GM18519 (cell line): ENCODE measurements at regions not wholly inside any gene's neighbourhood (a gene's known extent, or its start where the extent isn't known, plus 50 kb on each side); places are given as distances from the start of the nearest gene placed in this dataset.

Experiments used
- ATAC-seq: cut with Tn5 transposase; IDR thresholded peaks from one replicate; pipeline ENCODE4 v1.9.1; 2021; ENCODE audit warnings: mild to moderate bottlenecking, moderate library complexity; ENCODE audit not compliant: unreplicated experiment, low FRiP score

DNA sequence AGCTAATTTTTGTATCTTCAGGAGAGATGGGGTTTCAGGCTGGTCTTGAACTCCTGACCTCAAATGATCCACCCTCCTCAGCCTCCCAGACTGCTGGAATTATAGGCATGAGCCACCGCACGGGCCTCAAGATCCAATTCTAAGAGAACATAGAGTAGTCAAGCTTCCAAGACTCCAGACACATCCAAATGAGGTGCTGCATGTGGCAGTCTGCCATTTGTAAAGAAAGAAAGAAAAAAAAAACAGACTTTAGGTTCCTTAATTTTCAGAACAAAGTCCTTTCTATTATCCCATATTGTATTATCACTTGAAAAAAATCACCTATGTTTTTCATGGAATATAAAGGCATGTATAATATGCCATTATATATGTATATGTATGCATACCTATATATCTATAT lies 2104.5 kb downstream of the MAT2B start:
- no peak for ATAC-seq

DNA sequence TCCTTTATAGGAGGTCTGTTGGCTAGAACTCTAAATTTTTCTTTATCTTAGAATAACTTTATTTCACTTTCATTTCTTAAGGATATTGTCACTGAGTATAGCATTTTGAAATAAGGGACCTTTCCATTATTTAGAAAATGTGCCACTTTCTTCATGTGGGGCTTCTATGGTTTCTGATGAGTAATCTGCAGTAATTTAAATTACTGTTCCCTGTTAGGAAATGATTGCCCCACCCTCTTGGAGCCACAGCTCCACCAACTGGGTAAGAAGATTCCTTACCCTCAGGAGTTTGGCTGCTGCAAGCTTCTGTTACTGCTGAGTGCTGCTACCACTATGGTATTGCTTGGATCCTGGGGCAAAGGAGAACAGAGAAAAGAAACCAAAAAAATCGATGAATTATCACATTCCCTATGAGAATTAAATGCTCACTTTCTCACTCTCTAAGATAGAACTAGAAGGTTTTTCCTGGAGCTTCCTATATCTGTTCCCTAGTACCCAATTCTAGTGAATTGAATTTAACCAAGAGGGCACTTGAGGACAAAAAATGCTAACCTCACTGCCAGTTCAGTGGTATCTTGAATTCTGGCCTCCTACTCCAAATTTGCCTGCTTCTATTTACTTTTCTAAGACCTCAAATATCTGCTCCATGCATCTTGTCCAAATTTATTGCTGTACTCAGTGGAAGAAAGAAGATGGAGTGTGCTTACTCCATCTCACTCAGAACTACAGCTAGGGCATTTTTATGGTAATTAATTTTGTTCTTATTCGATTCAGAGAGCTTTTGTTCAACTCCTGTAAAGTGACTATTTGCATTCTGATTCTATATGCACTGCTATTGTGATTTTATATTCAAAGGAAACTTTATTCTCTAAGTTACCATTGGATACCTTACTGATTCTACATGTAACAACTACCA lies 2111.3 kb downstream of the MAT2B start:
- ATAC-seq: no peak

DNA sequence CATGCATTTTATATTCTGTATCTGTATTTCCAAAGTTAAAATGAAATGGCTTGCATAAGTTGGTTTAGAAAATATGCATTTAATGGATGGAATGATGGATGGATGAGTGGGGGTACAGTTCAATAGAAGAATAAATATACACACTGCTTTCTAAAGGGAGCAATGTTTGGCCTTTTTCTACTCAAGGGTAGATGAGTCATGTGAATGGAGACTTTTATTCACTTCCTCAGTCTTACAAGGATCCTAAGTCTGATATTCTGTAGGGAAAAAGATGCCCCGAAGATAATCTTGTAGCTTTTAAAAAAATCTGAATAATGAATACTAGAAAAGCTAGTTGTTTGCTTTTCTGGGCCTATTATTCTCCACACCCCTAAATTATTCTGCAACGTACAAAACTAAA lies 2112.1 kb downstream of the MAT2B start:
- ATAC-seq: no peak

DNA sequence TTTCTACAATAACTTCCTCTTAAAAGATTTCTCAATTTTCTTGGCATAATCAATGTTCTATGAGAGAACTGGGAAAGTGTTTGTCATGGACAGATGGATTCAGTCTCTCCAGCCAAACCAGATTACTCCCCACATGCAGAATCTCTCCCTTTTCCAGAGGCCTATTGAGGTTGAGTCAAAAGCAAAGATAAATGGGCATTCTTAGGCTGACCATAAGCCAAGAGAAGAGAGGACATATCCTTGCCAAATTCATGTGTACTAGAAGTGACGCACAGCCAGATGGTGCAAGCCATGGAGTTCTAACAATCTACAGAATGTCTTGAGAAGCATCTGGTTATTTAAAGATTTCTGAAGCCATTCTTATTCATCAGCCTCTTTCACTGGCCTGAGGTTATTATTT lies 2115.0 kb downstream of the MAT2B start:
- no peak for ATAC-seq

DNA sequence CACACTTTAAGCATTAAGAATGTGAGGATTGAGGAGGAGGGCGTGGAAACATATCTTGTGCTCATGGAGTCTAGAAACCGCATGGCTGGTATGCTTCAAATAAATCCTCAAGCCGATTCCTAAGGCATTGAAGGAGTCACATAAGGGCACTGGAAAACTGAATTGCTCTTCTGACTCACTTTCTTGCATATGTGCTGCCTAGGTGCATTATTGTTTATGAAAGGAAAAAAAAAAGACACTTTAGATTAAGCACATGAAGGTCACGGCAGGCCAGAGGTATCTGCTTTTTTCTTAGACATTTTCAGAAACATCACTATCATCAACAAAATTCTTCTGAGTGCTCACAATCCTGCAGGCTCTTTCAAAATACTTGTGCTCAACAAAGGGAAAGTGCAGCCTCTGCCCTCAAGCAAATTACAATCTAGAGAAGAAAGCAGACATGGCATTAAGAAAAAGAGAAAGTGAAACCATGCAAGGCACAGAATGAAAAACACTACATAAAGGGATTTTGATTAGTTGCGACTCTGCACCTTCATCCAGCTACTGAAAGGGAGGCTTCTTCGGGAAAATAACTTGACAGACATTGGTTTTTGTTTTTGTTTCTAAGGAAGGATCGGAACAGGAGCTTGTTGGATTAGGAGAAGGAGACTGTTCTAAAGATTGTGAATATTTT lies 2117.6 kb downstream of the MAT2B start:
- no peak for ATAC-seq

DNA sequence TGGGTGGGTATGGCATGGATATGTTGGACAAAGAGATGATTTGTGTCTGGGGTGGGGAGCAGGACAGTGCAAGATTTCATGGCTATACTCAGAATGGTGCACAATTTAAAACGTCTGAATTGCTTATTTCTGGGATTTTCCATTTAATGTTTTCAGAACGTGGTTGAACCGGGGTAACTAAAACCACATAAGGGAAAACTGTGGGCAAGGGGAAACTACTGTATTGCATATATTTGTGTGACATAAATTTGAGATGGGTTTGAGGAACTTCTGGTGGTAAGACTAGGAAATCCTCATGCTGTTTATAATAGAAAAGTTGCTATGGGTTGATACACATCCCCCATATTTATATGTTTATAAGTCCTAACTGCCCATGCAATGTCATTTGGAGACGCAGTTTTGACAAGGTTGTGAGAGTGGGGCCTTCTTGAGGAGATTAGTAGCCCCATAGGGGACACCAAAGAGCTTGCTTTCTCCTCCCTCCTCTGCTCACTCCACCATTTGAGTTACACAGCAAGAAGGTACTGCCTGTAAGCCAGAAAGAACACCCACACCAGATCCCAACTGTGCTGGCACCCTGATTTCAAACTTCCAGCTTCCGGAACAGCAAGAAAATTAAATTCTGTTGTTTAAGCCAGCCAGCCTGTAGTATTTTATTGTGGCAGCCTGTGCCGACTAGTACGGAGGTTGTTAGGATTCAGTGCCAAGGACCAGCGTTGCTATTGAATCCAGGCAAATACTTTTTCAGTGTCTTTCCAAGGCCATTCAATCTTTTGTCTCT lies 2118.9 kb downstream of the MAT2B start:
- no peak for ATAC-seq

DNA sequence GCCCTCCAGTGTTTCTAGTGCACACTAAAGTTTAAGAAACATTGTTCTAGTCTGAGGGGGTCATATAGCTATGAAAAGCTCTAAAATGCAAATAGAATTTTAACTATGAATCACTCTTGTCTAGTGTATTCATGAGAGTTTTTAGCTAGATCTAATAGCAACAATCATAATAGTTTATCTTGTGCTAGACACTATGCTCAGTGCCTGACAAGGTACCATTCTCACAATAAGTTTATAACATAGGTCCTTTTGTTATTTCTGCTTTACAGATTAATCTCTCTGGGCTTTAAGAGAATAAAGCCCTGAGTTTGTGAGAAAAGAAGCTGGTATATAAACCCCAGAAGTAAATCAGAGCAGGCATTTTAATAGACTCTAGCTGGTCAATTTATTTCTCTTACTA lies 2120.7 kb downstream of the MAT2B start:
- ATAC-seq: no peak

DNA sequence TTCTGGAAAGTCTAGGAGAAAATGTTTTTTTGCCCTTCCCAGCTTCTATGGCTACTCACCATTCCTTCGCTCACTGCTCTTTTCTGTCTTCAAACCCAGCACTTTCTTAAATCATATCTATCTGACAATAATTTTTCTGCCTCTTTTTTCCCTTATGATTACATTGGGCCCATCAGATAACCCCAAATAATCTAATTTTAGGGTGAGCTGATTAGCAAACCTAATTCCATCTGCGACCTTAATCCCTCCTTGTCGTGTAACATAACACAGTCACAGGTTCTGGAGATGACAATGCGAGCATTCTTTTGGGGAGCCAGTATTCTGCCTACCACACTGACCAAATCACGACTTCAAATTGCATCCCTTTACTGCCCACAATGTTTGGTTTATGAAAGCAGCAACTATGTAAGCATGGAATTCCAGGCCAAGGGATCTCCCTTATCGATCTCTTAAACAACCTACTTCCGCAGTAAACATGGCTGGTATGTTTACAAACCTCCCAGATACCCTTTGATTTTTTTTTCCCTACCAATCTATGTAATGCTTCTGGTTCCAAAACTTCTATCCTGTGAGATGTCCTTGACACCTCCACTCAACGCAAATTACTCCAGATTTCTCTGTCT lies 2122.2 kb downstream of the MAT2B start:
- ATAC-seq: no peak

DNA sequence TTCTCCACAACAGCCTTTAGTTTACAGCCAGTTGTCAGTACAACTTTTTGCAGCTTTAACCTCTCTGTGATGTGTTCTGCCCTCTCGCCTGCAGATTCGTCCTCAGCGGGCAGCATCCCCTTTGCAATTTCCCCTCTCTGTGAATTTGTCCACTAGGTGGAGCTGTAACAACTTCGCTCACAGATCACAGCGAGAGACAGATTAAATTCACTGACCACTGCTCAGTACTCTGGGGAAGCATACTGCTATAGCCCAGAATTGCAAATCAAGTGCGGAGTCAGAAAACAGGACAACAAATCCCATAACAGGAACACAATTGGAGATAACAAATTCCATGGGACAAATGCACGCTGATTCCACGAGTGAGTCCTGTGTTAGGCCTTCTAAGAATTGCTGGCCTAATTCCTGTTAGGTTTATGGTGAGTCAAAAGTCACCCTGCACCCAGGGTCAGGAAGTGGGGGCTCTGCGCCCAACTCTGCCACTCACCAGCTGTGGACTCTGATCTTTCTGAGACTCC lies 2124.9 kb downstream of the MAT2B start:
- ATAC-seq: peak; percentile 83

DNA sequence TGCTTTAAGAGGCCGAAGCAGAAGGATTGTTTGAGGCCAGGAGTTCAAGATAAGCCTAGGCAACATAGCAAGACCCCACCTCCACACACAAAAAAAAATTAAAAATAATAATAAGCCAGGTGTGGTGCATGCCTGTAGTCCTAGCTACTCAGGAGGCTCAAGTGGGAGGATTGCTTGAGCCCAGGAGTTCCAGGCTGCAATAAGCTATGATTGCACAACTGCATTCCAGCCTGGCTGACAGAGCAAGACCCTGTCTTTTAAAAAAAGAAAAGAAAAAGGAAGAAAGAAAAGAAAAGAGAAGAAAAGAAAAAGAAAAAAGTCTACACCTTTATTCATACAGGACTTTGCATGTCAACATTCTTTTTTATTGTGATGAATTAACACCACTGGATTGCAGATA lies 2125.8 kb downstream of the MAT2B start:
- no peak for ATAC-seq

DNA sequence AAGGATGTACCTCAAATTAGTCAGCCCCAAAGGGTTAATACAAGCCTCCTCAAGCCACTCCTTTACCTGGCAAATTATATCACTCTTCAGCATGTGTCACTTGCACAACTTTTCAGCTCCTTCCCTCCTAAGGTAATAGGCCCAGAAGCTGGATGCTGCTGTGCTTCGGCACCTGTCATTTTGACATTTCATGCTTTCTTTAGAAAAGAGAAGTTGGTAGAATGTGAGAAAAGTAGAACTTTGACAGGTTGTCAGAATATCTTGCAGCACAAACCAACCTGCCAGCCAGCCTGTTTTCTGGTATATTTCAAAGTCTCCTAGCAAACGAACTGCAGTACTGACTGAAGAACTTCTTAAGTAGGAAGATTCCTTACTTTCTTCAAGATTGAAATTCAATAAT lies 2136.9 kb downstream of the MAT2B start:
- ATAC-seq: no peak

DNA sequence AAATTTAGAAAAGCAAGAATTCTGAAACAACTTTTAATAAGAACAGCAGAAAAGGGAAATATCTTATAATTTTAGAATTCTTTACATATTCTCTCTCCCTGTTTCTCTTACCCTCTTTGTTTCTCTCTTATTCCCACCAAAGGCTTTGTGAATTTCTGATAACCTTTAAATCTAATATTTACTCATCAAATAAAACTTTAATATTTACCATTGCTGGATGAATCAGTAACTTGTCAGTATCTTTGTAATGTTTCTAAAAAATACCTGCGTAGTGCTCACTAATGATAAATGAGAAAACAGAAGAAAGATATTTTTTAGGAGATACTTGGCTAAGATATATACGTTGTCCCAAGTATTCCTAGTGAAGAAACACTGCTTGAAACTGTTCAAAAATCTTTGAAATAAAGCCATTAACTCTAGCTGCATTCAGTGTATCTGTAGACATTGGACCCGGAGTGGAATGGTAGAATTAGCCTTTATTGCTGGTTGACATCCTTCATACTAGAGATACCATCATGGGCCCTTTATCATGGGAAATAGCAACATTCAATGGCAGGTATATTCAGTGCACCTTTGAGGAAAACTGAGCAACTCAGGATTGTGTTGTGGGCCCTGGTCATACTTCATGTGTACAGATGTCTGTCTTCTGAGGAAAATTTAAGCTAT lies 2160.4 kb downstream of the MAT2B start:
- no peak for ATAC-seq

DNA sequence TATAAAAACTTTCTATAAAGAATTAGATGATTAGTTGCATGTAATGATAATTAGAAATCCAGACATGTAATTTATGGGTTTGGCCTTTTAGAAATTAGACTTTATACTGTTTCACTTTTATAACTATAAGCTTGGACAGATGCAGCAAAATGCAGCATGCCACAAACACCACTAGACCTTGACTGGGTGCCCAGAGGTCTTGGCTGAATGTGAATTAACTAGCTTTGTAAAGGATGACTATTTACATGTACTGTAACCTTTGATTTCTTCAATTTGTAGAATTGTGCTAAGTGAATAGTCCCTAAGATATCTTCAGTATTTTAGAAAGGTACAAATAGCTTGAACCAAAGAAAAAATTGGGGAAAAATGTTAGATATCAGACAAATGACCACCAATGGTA lies 2168.1 kb downstream of the MAT2B start:
- no peak for ATAC-seq

DNA sequence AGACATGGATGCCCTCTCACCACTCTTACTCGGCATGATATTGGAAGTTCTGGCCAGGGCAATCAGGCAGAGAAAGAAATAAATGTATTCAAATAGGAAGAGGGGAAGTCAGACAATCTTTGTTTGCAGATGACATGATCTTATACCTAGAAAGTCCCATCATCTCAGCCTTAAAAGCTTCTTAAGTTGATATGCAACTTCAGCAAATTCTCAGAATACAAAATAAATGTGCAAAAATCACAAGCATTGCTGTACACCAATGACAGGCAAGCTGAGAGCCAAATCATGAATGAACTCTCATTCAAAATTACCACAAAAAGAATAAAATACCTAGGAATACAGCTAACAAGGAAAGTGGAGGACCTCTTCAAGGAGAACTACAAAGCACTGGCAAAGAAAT lies 2190.4 kb downstream of the MAT2B start:
- ATAC-seq: no peak

DNA sequence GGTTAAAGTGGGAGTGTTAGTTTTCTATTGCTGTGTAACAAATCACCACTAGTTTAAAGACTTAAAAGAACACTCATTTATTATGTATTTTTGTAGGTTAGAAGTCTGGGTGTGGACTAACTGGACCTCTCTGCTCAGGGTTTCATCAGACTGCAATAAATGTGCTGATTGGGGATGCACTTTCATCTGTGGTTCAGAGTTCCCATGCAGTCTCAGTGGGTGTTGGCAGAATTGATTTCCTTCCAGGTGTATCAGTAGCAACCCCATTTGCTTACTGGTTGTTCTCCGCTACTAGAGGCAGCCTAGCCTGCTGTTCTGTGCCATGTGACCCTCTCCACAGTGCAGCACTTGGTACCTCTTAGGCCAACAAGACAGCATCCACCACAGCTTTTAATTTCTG lies 2200.5 kb downstream of the MAT2B start:
- ATAC-seq: no peak

DNA sequence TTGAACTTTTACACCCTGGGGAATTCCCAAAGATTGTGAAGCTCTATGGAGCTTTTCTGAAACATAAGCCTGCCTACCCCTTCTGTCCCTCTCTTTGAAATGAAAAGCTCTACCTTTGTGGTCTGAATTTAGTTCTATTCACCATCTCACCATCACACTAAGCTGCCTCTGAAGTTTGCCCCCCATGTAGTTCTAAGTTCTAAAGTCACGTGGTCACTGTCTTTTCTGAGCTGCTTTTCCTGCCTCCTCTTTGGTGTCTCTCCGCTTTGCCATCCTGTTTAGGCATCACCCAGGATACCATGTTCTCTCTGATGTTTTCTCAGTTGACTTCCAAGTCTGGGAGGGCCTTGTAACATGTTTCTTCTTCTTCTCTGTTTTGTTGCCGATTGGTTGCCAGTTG lies 2206.6 kb downstream of the MAT2B start:
- ATAC-seq: no peak

DNA sequence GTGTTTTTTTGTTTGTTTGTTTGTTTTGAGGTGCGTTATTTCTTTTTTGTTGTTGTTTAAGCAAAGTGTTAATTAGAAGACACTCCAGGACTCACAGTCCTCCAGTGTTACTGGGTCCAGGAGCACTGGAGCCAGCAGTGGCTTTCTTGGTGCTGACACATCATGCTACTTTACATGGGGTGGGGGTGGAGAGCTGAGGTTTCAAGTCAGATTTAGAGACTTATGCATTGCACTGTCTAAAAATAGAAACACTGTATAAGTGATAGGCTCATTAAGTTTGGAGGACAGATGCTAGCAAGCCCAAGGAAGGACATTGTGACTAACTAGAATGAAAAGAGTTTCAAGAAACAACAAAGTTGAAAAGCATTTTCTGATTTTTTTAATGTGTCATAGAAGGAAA lies 2209.2 kb downstream of the MAT2B start:
- no peak for ATAC-seq

DNA sequence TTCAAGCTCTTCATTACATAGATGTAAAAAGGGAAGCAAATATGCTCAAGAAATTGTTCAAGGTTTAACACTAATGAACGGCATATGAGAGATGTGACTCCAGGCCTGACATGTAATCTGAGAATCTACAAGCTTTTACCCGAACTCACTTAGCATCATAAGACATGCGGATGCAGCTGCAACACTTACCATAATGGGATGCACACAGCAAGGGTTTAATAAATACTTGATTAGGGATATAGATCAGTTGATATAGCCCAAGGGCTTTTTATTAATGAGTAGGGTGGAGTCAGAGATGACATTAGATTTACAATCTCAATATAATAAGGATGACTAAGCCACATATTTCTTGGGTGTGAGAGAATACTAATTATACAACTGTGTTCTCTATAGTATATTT lies 2215.5 kb downstream of the MAT2B start:
- ATAC-seq: no peak

DNA sequence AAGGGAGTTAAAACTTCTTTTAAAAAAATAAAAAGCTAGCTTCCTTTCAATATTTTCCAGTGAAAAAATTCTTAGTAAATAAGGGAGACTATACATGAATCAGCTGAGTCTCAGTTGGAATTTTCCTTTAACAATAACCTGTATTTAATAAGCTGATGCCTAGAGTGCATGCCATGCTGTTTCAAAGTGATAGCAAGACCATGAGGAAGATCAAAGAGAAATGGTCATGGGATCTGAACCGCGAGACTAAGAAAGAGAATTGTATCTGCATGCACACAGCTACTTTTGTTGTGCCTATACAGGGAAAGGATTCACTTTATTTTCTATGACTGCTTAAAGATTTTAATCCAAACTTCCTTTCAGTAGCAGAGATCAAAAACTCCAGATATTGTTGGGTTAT lies 2217.0 kb downstream of the MAT2B start:
- ATAC-seq: no peak

DNA sequence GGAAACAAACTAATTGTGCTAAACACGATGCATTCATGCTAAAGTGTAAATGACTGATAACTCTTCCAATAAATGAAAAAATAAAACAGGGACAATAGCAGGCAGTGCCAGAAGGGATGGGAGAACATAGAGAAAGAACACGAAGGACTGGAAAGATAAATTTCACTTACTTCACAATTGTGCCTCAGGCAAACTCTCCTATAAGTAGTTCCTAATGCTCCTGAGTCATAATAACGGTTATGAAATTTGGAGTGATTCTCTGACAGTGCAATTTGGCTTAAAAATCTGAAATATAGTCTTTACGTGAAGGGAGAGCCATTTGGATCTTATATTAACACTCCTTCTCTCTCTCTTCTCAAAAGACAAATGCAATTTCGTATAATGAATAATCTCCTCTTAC lies 2218.5 kb downstream of the MAT2B start:
- no peak for ATAC-seq
